Neural crest cell (in vitro differentiated cells): ENCODE measurements at regions not wholly inside any gene's neighbourhood (a gene's known extent, or its start where the extent isn't known, plus 50 kb on each side); places are given as distances from the start of the nearest gene placed in this dataset.

Experiments used
- DNase-seq: peaks from one replicate; pipeline ENCODE4 v3.0.0; 2021; ENCODE audit warnings: low read depth, mixed read lengths, low spot score
- H3K27ac Mint-ChIP-seq: one replicate; pipeline ENCODE4 v1.8.0; 2021; ENCODE audit warnings: mild to moderate bottlenecking, mixed read lengths; ENCODE audit not compliant: unreplicated experiment
- H3K27me3 Mint-ChIP-seq: 2 replicates; pipeline ENCODE4 v1.8.0; 2021; ENCODE audit warnings: low read depth, mild to moderate bottlenecking, mixed read lengths
- H3K36me3 Mint-ChIP-seq: 2 replicates; pipeline ENCODE4 v1.8.0; 2021; ENCODE audit warnings: low read depth, mild to moderate bottlenecking, mixed read lengths
- H3K4me1 Mint-ChIP-seq: 2 replicates; pipeline ENCODE4 v1.8.0; 2021; ENCODE audit warnings: mixed read lengths
- H3K4me3 Mint-ChIP-seq: one replicate; pipeline ENCODE4 v1.8.0; 2021; ENCODE audit warnings: mild to moderate bottlenecking, mixed read lengths
- H3K9me3 Mint-ChIP-seq: 2 replicates; pipeline ENCODE4 v1.8.0; 2021; ENCODE audit warnings: mixed read lengths
- TF ChIP-seq, protein P1 (sequence below): fragments of 200-600 bp; sonication (generic); conservative IDR thresholded peaks from 2 replicates; pipeline ENCODE4 v1.5.0; 2021; ENCODE audit warnings: antibody characterized with exemption, mild to moderate bottlenecking

DNA sequence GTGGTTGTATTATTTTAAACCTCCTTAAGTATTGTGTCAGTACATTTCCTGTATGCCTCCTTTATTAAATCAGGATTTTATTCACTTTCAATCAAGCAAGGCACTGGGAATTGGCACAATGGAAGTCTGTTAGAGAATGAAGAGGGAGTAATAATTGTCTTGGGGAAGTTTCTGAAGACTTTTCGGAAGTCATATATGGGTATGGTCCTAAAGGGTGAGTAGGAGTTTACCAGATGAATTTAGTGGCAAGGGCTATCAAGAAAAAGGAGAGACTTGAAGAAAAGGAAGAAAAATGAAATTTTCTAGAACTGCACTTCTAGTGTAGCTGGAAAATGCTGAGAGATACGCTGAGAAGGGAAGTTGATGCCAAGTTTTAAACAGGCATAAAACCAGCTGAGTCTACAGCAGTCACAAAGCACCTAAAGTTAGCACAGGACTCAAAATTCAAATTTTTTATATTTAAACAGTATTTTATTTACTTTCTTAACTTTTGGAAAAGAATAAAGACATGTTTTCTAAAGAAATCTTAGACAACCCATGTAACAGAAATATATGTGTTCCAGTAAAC, 184.9 kb downstream of the SMC2 start:
- TF ChIP-seq, protein P1, sequence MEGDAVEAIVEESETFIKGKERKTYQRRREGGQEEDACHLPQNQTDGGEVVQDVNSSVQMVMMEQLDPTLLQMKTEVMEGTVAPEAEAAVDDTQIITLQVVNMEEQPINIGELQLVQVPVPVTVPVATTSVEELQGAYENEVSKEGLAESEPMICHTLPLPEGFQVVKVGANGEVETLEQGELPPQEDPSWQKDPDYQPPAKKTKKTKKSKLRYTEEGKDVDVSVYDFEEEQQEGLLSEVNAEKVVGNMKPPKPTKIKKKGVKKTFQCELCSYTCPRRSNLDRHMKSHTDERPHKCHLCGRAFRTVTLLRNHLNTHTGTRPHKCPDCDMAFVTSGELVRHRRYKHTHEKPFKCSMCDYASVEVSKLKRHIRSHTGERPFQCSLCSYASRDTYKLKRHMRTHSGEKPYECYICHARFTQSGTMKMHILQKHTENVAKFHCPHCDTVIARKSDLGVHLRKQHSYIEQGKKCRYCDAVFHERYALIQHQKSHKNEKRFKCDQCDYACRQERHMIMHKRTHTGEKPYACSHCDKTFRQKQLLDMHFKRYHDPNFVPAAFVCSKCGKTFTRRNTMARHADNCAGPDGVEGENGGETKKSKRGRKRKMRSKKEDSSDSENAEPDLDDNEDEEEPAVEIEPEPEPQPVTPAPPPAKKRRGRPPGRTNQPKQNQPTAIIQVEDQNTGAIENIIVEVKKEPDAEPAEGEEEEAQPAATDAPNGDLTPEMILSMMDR = no peak
- Mint-ChIP-seq H3K4me3 (no peak overlapping the region), H3K4me1 (no peaks in the 10 kb centered on the region), H3K27me3 (peaks cover 2% of the 10 kb centered on the region), H3K36me3 (no peaks in the 10 kb centered on the region), H3K27ac (no peak overlapping the region), H3K9me3 (no peaks in the 10 kb centered on the region)
- no peak for DNase-seq

DNA sequence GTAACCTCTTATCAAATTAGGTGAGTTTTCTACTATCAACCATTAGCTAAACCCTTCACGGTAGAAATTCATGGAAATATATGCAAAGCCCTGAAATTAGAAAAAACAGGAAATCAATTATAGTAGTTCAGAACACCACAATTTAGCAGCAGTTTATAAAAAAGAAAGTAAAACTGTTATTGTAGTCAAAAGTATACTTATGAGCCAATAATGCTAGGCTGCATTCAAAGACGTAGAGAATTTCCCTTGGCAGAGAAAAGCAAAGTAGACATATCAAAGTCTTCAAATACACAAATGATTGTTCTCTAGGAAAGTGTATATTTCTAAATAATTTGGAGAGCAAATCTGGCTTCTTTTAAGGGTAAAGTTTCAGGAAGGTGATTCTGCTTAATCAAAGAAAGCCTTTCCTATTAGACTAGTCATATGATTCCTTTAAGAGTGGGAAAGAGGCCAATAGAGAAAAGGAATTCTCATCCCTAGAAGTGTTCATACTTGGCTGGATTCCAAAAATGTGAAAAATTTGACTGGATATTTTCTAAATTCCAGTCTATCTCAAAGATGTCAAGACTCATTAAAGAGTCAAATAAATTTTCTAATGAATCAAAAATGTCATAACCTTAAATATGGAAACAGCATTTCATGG, 185.5 kb downstream of the SMC2 start:
- no peaks in the 10 kb centered on the region for H3K4me1 Mint-ChIP-seq
- no peaks in the 10 kb centered on the region for H3K36me3 Mint-ChIP-seq
- no peaks in the 10 kb centered on the region for H3K27me3 Mint-ChIP-seq
- H3K27ac Mint-ChIP-seq = no peak overlapping the region
- no peaks in the 10 kb centered on the region for H3K9me3 Mint-ChIP-seq
- no peak for DNase-seq
- TF ChIP-seq, protein P1 = no peak
- no peak overlapping the region for H3K4me3 Mint-ChIP-seq

DNA sequence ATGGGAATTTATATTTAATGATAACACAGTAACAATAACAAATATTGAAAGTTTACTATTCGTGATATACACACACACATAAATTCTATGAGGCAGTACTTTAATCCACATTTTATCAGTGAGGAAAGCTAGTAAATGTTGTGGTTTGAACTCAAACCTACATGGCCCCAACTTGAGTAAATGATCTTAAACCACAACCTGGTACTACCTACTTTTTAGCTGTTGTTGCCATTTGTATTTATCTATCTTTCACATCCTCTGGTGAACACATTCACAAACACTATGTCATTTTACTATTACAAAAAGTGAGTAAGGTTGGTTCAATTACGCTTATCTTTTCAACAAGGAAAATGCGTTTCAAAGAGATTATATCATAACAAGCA, 186.1 kb downstream of the SMC2 start:
- Mint-ChIP-seq H3K27me3 (no peaks in the 10 kb centered on the region), H3K9me3 (no peaks in the 10 kb centered on the region), H3K36me3 (no peaks in the 10 kb centered on the region), H3K4me3 (no peak overlapping the region), H3K4me1 (no peaks in the 10 kb centered on the region), H3K27ac (no peak overlapping the region)
- no peak for DNase-seq
- TF ChIP-seq, protein P1 = no peak

DNA sequence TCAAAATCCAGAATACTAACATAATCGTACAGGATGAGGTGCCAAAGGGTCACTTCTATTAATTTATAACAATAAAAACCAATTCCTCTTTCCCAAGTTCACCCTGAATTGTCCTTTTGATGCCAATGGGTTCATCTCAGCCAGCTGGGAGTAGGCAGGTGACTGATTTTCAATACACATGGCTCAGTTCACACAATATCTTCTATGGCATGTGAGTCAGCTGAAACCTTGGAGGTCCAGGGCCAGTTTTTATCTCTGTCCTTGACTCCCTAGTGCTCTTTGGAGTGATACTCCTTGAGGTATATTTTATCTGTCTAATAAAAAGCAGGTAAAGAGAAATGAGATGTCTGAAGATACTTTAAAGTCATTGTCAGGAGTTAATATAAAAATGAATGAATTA, 186.6 kb downstream of the SMC2 start:
- H3K4me3 Mint-ChIP-seq = no peak overlapping the region
- H3K27ac Mint-ChIP-seq = no peak overlapping the region
- no peak for DNase-seq

DNA sequence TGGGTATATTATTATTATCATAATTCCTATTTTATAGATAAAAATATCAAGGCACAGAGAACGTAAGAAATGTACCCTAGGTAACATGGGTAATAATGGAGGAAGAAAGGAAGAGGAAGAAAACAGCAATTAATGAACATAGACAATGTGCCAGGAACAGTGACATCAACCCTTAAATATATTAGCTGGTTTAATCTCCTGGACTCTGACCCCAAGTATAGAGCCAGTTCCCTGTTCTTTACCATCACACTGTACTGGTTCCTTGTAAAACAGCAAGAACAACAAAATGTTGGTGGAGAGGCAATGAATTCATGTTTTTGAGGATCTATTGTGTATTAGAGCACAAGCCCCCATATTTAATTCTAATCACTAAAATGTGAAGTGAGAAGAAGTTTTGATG, 192.1 kb downstream of the SMC2 start:
- Mint-ChIP-seq H3K4me3 (no peak overlapping the region), H3K4me1 (no peaks in the 10 kb centered on the region), H3K27me3 (no peaks in the 10 kb centered on the region), H3K27ac (no peak overlapping the region), H3K36me3 (no peaks in the 10 kb centered on the region), H3K9me3 (no peaks in the 10 kb centered on the region)
- TF ChIP-seq, protein P1 = no peak
- no peak for DNase-seq

More for the DNA sequence above, 186.6 kb downstream of the SMC2 start:
- H3K36me3 Mint-ChIP-seq = no peaks in the 10 kb centered on the region
- no peaks in the 10 kb centered on the region for H3K9me3 Mint-ChIP-seq
- no peaks in the 10 kb centered on the region for H3K27me3 Mint-ChIP-seq
- H3K4me1 Mint-ChIP-seq = no peaks in the 10 kb centered on the region
- TF ChIP-seq, protein P1 = no peak
